Esophagus muscularis mucosa (tissue), 3 donors: ENCODE measurements at regions not wholly inside any gene's neighbourhood (a gene's known extent, or its start where the extent isn't known, plus 50 kb on each side); places are given as distances from the start of the nearest gene placed in this dataset.

Source experiments
- CTCF ChIP-seq, 3 experiments: fragments of 200-600 bp in 2 of 3; fragments of 450-650 bp in 1 of 3; sonication (generic) in 2 of 3; IDR thresholded peaks; one replicate each; pipeline ENCODE4 v1.5.1; 2017 to 2019; ENCODE audit warnings: antibody characterized with exemption in 3 of 3, mild to moderate bottlenecking in 2 of 3, moderate library complexity in 1 of 3
- POLR2A ChIP-seq: fragments of 450-650 bp; IDR thresholded peaks from one replicate; pipeline ENCODE4 v1.6.1; 2017; ENCODE audit warnings: antibody characterized with exemption, moderate library complexity, mild to moderate bottlenecking, low read depth

DNA sequence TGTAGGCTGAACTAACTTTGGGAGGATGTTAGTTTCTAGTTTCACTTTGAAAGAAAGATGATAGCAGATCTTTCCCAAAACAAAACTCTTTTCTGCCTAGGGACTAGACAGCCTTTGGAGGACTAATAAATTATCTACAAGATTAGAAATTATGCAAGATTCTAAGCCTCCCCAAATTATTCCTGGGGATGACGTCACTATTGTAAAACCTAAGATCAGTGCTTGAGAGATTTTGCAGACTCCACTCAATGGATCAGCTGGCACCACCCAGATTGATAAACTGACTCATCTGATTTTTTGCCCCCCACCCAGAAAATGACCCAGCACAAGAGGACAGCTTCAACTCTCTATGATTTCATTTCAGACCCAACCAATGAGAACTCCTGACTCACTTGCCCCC is 1057.9 kb upstream of the DIAPH2 start:
- no peak for TF ChIP-seq POLR2A
- TF ChIP-seq CTCF (IDR thresholded peaks at IDR 0.05), result no peak
